Cardiac muscle cell (in vitro differentiated cells and primary cell): ENCODE measurements at regions not wholly inside any gene's neighbourhood (a gene's known extent, or its start where the extent isn't known, plus 50 kb on each side); places are given as distances from the start of the nearest gene placed in this dataset.

Experiments used
- DNase-seq, 2 donors: peaks; one replicate each; pipeline versions ENCODE4 v3.0.0 to v3.0.0-alpha.2; 2010 to 2017; ENCODE audit warnings: low read depth in 1 of 2, low spot score in 1 of 2
- H3K27ac ChIP-seq: fragments of 200-600 bp; sonication (generic); 2 replicates; pipeline ENCODE4 v1.5.1; 2016
- H3K27me3 ChIP-seq: fragments of 200-600 bp; sonication (generic); 2 replicates; pipeline ENCODE4 v1.6.0; 2016; ENCODE audit warnings: control low read depth
- H3K36me3 ChIP-seq: fragments of 200-600 bp; sonication (generic); 2 replicates; pipeline ENCODE4 v1.5.1; 2016; ENCODE audit warnings: control low read depth
- H3K4me1 ChIP-seq: fragments of 200-600 bp; sonication (generic); 2 replicates; pipeline ENCODE4 v1.8.1; 2017; ENCODE audit warnings: low read depth, mild to moderate bottlenecking, mixed run types
- H3K4me3 ChIP-seq: fragments of 200-600 bp; sonication (generic); 2 replicates; pipeline ENCODE4 v1.5.1; 2016; ENCODE audit warnings: mild to moderate bottlenecking
- H3K9me3 ChIP-seq: fragments of 200-600 bp; sonication (generic); 2 replicates; pipeline ENCODE4 v1.5.1; 2017; ENCODE audit warnings: low read depth, mild to moderate bottlenecking, control low read depth
- CTCF ChIP-seq: IDR thresholded peaks from 2 replicates; pipeline ENCODE4 v1.5.1; 2012; ENCODE audit warnings: low read depth, mild to moderate bottlenecking, low read length

- no peak for TF ChIP-seq CTCF
- DNase-seq: peak in 1 of 2 donors; percentile 55
- Histone ChIP-seq H3K4me1 (no peaks in the 10 kb centered on the region), H3K36me3 (no peaks in the 10 kb centered on the region), H3K27me3 (no peaks in the 10 kb centered on the region), H3K4me3 (no peak overlapping the region), H3K27ac (no peak overlapping the region), H3K9me3 (no peaks in the 10 kb centered on the region)
These were observed 216.2 kb downstream of the CD83 start for GRCh38 chr6:14333556-14334305.

GRCh38 chr6:14335071-14335470, 217.5 kb downstream of the CD83 start:
- H3K27ac ChIP-seq: no peak overlapping the region
- H3K27me3 ChIP-seq: no peaks in the 10 kb centered on the region
- TF ChIP-seq CTCF: no peak
- H3K4me1 ChIP-seq: no peaks in the 10 kb centered on the region
- no peaks in the 10 kb centered on the region for H3K36me3 ChIP-seq
- H3K9me3 ChIP-seq: no peaks in the 10 kb centered on the region
- no peak overlapping the region for H3K4me3 ChIP-seq
- no peak for DNase-seq

- no peaks in the 10 kb centered on the region for H3K9me3 ChIP-seq
- no peak for TF ChIP-seq CTCF
- H3K4me3 ChIP-seq: no peak overlapping the region
- no peaks in the 10 kb centered on the region for H3K27me3 ChIP-seq
- peak in 1 of 2 donors; percentile 76 for DNase-seq
- H3K36me3 ChIP-seq: no peaks in the 10 kb centered on the region
- H3K4me1 ChIP-seq: no peaks in the 10 kb centered on the region
- H3K27ac ChIP-seq: no peak overlapping the region
These were observed 219.6 kb downstream of the CD83 start for GRCh38 chr6:14337152-14337551.

- H3K9me3 ChIP-seq: no peaks in the 10 kb centered on the region
- no peak for TF ChIP-seq CTCF
- H3K27me3 ChIP-seq: no peaks in the 10 kb centered on the region
- H3K27ac ChIP-seq: no peak overlapping the region
- H3K4me1 ChIP-seq: no peaks in the 10 kb centered on the region
- no peak for DNase-seq
- H3K36me3 ChIP-seq: no peaks in the 10 kb centered on the region
- no peak overlapping the region for H3K4me3 ChIP-seq
These were observed 221.6 kb downstream of the CD83 start for GRCh38 chr6:14339172-14339571.

- no peaks in the 10 kb centered on the region for H3K27me3 ChIP-seq
- TF ChIP-seq CTCF: no peak
These were observed 222.4 kb downstream of the CD83 start for GRCh38 chr6:14339711-14340584.

More at GRCh38 chr6:14339711-14340584, 222.4 kb downstream of the CD83 start:
- peak in 1 of 2 donors; percentile 22 for DNase-seq
- Histone ChIP-seq H3K4me3 (no peak overlapping the region), H3K27ac (no peak overlapping the region), H3K9me3 (no peaks in the 10 kb centered on the region), H3K36me3 (no peaks in the 10 kb centered on the region), H3K4me1 (no peaks in the 10 kb centered on the region)
